HepG2 (cell line): ENCODE measurements at regions not wholly inside any gene's neighbourhood (a gene's known extent, or its start where the extent isn't known, plus 50 kb on each side); places are given as distances from the start of the nearest gene placed in this dataset.

Source experiments
- ATAC-seq: fragments of 200-7000 bp; cut with Tn5 transposase; 3 replicates; pipeline ENCODE4 v1.9.1; 2020; ENCODE audit warnings: mild to moderate bottlenecking, moderate library complexity
- BruUV-seq: library from RNA; stranded (reverse); fragments of 400-500 nt; replicated peaks from 2 replicates; lab custom pipeline; 2021; lab: Mats Ljungman, UMichigan
- CTCF ChIA-PET: fragments of 300-600 bp; formaldehyde crosslinking; extraction: SDS; loops from one replicate; lab custom pipeline; 2021; ENCODE audit warnings: low total read pairs, inconsistent platforms, low intra/inter-chr PET ratio; lab: Yijun Ruan, JAX
- POLR2A ChIA-PET: fragments of 350-600 bp; sonication (Branson Sonifier 250); formaldehyde crosslinking; loops from one replicate; lab custom pipeline; 2020; ENCODE audit warnings: antibody characterized with exemption, inconsistent platforms; lab: Yijun Ruan, JAX
- DNase-seq: peaks from one replicate; pipeline ENCODE4 v3.0.0-alpha.2; 2015; ENCODE audit warnings: low spot score
- FAIRE-seq: peaks from 3 replicates; lab custom pipeline; 2011; peaks lifted over from hg19 to GRCh38; lab: Jason Lieb, UNC
- H2AFZ ChIP-seq: one replicate; pipeline ENCODE4 v1.6.1; 2011; ENCODE audit warnings: low read length, inconsistent platforms
- H3K27ac ChIP-seq: fragments of 300-600 bp; 3 replicates; pipeline ENCODE4 v1.8.0; 2011; ENCODE audit warnings: mixed run types, mild to moderate bottlenecking, mixed read lengths, low read length, inconsistent platforms; ENCODE audit not compliant: insufficient read depth; ENCODE audit errors: extremely low read length
- H3K27me3 ChIP-seq, 2 experiments: fragments of 200-600 bp in 1 of 2; 2 replicates in 1 of 2; 3 replicates in 1 of 2; pipeline versions ENCODE4 v1.6.0 to v1.8.0; 2011; ENCODE audit warnings: low read length in 2 of 2, mild to moderate bottlenecking in 2 of 2, moderate library complexity in 2 of 2, inconsistent platforms in 1 of 2; ENCODE audit not compliant: insufficient read depth in 2 of 2, control insufficient read depth in 1 of 2
- H3K36me3 ChIP-seq, 2 experiments: fragments of 200-600 bp in 1 of 2; replicated peaks in 1 of 2; 2 replicates in 1 of 2; 3 replicates in 1 of 2; pipeline versions ENCODE4 v1.5.1 to v1.8.0; 2011; ENCODE audit warnings: low read length in 2 of 2, inconsistent platforms in 1 of 2; ENCODE audit not compliant: insufficient read depth in 2 of 2, control insufficient read depth in 1 of 2
- H3K4me1 ChIP-seq: 2 replicates; pipeline ENCODE4 v1.5.1; 2012; ENCODE audit warnings: low read length, inconsistent platforms; ENCODE audit not compliant: insufficient read depth
- H3K4me2 ChIP-seq: 2 replicates; pipeline ENCODE4 v1.6.0; 2011; ENCODE audit warnings: low read depth, low read length, inconsistent platforms
- H3K4me3 ChIP-seq, 3 experiments: fragments of 200-600 bp in 1 of 3; sonication (generic), shearing (Covaris generic) in 1 of 3; replicated peaks in 1 of 3; 2 replicates each; pipeline ENCODE4 v1.5.1; 2011 to 2016; ENCODE audit warnings: low read length in 3 of 3, inconsistent platforms in 2 of 3, low read depth in 2 of 3, mild to moderate bottlenecking in 2 of 3, control low read depth in 1 of 3, mixed read lengths in 1 of 3; ENCODE audit not compliant: insufficient read depth in 1 of 3
- H3K79me2 ChIP-seq: one replicate; pipeline ENCODE4 v1.6.1; 2011; ENCODE audit warnings: low read length, inconsistent platforms; ENCODE audit not compliant: insufficient read depth
- H3K9ac ChIP-seq: 2 replicates; pipeline ENCODE4 v1.6.0; 2011; ENCODE audit warnings: mild to moderate bottlenecking, low read depth, low read length, inconsistent platforms; ENCODE audit not compliant: insufficient read depth
- H3K9me3 ChIP-seq: 2 replicates; pipeline ENCODE4 v1.5.1; 2012; ENCODE audit warnings: mild to moderate bottlenecking, low read length
- H4K20me1 ChIP-seq: 2 replicates; pipeline ENCODE4 v1.6.0; 2011; ENCODE audit warnings: inconsistent platforms, mild to moderate bottlenecking, low read length, moderate library complexity; ENCODE audit not compliant: insufficient read depth
- ARHGAP35 ChIP-seq: sonication (generic); formaldehyde crosslinking; IDR thresholded peaks from 2 replicates; pipeline ENCODE4 v1.9.0; 2022; ENCODE audit warnings: mild to moderate bottlenecking, inconsistent platforms, moderate library complexity, missing genetic modification reagents, borderline replicate concordance
- ARID2 ChIP-seq: sonication (generic); formaldehyde crosslinking; IDR thresholded peaks from 2 replicates; pipeline ENCODE4 v1.8.1; 2022; ENCODE audit warnings: mild to moderate bottlenecking, missing genetic modification reagents, borderline replicate concordance
- ATF7 ChIP-seq, 2 experiments: fragments of 450-650 bp in 1 of 2; sonication (generic) in 1 of 2; formaldehyde crosslinking in 1 of 2; IDR thresholded peaks; 2 replicates each; pipeline versions ENCODE4 v1.4.0 to v1.6.1; 2016 to 2020; ENCODE audit warnings: antibody characterized with exemption in 1 of 2, mild to moderate bottlenecking in 1 of 2, missing genetic modification reagents in 1 of 2
- BORCS8-MEF2B ChIP-seq: sonication (generic); formaldehyde crosslinking; IDR thresholded peaks from 2 replicates; pipeline ENCODE4 v1.8.0; 2022; ENCODE audit warnings: mild to moderate bottlenecking, missing genetic modification reagents
- CEBPB ChIP-seq: IDR thresholded peaks from 2 replicates; pipeline ENCODE4 v1.6.1; 2011; ENCODE audit warnings: low read depth, low read length, improper control_type of control experiment, borderline replicate concordance
- HCFC1 ChIP-seq: fragments of 150-350 bp; IDR thresholded peaks from 2 replicates; pipeline ENCODE4 v1.6.1; 2014; ENCODE audit warnings: low read depth, low read length
- RXRA ChIP-seq: sonication (generic); formaldehyde crosslinking; IDR thresholded peaks from 2 replicates; pipeline ENCODE4 v1.5.1; 2020; ENCODE audit warnings: missing genetic modification reagents
- SALL1 ChIP-seq: sonication (generic); formaldehyde crosslinking; IDR thresholded peaks from 2 replicates; pipeline ENCODE4 v1.8.0; 2022; ENCODE audit warnings: mild to moderate bottlenecking, missing genetic modification reagents
- SCMH1 ChIP-seq: sonication (generic); formaldehyde crosslinking; IDR thresholded peaks from 2 replicates; pipeline ENCODE4 v1.9.0; 2021; ENCODE audit warnings: missing genetic modification reagents, mild to moderate bottlenecking, borderline replicate concordance
- ZNF10 ChIP-seq: sonication (generic); formaldehyde crosslinking; IDR thresholded peaks from 2 replicates; pipeline ENCODE4 v1.4.0; 2020; ENCODE audit warnings: mild to moderate bottlenecking, low read depth, missing genetic modification reagents, borderline replicate concordance
- WGBS: methylation state at CpG from one replicate; pipeline ENCODE4 v1.1.6; 2017; ENCODE audit warnings: low lambda C conversion rate; 5-methylcytosine and 5-hydroxymethylcytosine counted together
- in situ Hi-C: cut with HindIII; loops from 2 replicates; pipeline ENCODE4 v1.10.0; 2017; ENCODE audit warnings: low pct_unique_long_range_greater_than_20kb; ENCODE audit not compliant: extremely low pct_ligation_motif_present
- intact Hi-C: fragments of 100-400 bp; cut with micrococcal nuclease; formaldehyde crosslinking; loops from one replicate; pipeline ENCODE4 v1.10.0; 2022; ENCODE audit not compliant: unreplicated experiment
- TF ChIP-seq, protein P1 (sequence below): sonication (generic); formaldehyde crosslinking; IDR thresholded peaks from 2 replicates; pipeline ENCODE4 v1.4.0; 2020; ENCODE audit warnings: missing genetic modification reagents
- TF ChIP-seq, protein P2 (sequence below): sonication (generic); formaldehyde crosslinking; IDR thresholded peaks from 2 replicates; pipeline ENCODE4 v1.5.1; 2020; ENCODE audit warnings: mild to moderate bottlenecking, missing genetic modification reagents, moderate library complexity

DNA sequence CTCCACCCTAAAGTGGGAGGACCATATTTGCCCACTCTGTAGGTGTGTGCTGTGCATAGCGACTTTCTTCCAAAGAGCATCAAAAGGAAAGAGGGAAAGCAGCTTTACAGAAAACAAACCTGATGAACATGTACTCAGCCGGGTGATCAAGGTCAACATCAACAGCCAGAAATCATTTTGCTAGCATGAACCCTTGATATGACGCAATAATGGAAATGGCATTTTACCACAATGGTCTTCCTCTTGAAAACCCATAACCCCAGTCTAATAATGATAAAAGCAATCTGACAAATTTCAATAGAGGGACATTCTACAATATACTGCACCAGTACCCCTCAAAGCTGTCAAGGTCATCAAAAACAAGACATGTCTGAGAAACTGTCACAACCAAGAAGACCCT is 350.2 kb downstream of the FBXO15 start:
- Histone ChIP-seq H3K4me2 (no peak overlapping the region), H2AFZ (no peak overlapping the region), H3K9me3 (no peaks in the 10 kb centered on the region)
- POLR2A ChIA-PET: no interaction called here
- peak; percentile 79 for TF ChIP-seq CEBPB
- TF ChIP-seq ARID2 (CRISPR knock-in tag): no peak
- peak; percentile 43; the same call in 1 of the 2 replicates for TF ChIP-seq ATF7 (IDR thresholded peaks at IDR 0.05)
- no peak for TF ChIP-seq ATF7 (CRISPR knock-in tag; IDR thresholded peaks at IDR 0.05)
- TF ChIP-seq, all 625 proteins: peak for 2
- WGBS: 15% methylated on average over 3 of the region's 3 CpGs
- H3K27me3 ChIP-seq: no peaks in the 10 kb centered on the region
- H3K79me2 ChIP-seq: no peaks in the 10 kb centered on the region
- no peak for FAIRE-seq
- H3K36me3 ChIP-seq: no peaks in the 10 kb centered on the region
- no peak overlapping the region for H3K9ac ChIP-seq
- in situ Hi-C loops (no loop called here), intact Hi-C loops (loop anchor here (10.0 kb wide), 1 partner anchor 1553 kb away; no protein-coding TSS in a partner anchor)
- H3K27ac ChIP-seq: no peak overlapping the region
- H4K20me1 ChIP-seq: no peaks in the 10 kb centered on the region
- BruUV-seq: no TSS peak
- DNase-seq: no peak
- CTCF ChIA-PET: no interaction called here
- no peak for ATAC-seq
- no peak overlapping the region for H3K4me3 ChIP-seq
- no peaks in the 10 kb centered on the region for H3K4me1 ChIP-seq

DNA sequence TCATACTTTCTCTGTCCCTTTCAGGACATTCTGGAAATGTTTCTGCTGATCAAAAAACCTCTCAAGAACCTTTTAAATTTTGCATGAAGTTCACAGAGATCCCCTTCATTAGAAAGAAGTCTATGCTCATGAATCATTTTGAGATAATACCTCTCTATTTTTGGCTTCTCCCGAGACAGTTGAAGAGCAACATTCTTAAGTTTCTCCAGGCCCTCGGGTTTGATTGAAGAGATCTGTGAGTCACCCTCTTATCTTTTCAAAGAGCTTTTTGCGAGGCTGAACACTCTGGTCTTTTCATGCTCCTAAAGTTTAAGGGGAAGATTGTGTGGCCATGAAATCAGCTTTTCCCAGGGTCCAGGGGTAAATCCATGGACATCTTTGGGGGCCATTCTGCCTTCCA is 354.2 kb downstream of the FBXO15 start:
- POLR2A ChIA-PET: no interaction called here
- ATAC-seq: no peak
- H3K9ac ChIP-seq: no peak overlapping the region
- no peak overlapping the region for H3K4me2 ChIP-seq
- CTCF ChIA-PET: no interaction called here
- H3K36me3 ChIP-seq: no peaks in the 10 kb centered on the region
- BruUV-seq: no TSS peak
- H3K4me3 ChIP-seq: no peak overlapping the region
- no peaks in the 10 kb centered on the region for H4K20me1 ChIP-seq
- no peak overlapping the region for H3K27ac ChIP-seq
- H3K27me3 ChIP-seq: peaks cover 0 to 4% of the 10 kb centered on the region in 2 experiments; a peak in 1 of 5 replicates
- no peak for DNase-seq
- intact Hi-C loops (loop anchor here (10.0 kb wide), 1 partner anchor 1549 kb away; no protein-coding TSS in a partner anchor), in situ Hi-C loops (no loop called here)
- no peaks in the 10 kb centered on the region for H3K4me1 ChIP-seq
- H3K79me2 ChIP-seq: no peaks in the 10 kb centered on the region
- FAIRE-seq: no peak
- no peaks in the 10 kb centered on the region for H3K9me3 ChIP-seq
- H2AFZ ChIP-seq: no peak overlapping the region
- 0% methylated on average over 3 of the region's 3 CpGs for WGBS
- TF ChIP-seq HCFC1 (no peak), ZNF10 (CRISPR knock-in tag) (no peak), SCMH1 (CRISPR knock-in tag) (no peak), ARHGAP35 (CRISPR knock-in tag) (no peak), BORCS8-MEF2B (no peak), SALL1 (no peak), RXRA (CRISPR knock-in tag) (no peak)
- TF ChIP-seq, protein P1, sequence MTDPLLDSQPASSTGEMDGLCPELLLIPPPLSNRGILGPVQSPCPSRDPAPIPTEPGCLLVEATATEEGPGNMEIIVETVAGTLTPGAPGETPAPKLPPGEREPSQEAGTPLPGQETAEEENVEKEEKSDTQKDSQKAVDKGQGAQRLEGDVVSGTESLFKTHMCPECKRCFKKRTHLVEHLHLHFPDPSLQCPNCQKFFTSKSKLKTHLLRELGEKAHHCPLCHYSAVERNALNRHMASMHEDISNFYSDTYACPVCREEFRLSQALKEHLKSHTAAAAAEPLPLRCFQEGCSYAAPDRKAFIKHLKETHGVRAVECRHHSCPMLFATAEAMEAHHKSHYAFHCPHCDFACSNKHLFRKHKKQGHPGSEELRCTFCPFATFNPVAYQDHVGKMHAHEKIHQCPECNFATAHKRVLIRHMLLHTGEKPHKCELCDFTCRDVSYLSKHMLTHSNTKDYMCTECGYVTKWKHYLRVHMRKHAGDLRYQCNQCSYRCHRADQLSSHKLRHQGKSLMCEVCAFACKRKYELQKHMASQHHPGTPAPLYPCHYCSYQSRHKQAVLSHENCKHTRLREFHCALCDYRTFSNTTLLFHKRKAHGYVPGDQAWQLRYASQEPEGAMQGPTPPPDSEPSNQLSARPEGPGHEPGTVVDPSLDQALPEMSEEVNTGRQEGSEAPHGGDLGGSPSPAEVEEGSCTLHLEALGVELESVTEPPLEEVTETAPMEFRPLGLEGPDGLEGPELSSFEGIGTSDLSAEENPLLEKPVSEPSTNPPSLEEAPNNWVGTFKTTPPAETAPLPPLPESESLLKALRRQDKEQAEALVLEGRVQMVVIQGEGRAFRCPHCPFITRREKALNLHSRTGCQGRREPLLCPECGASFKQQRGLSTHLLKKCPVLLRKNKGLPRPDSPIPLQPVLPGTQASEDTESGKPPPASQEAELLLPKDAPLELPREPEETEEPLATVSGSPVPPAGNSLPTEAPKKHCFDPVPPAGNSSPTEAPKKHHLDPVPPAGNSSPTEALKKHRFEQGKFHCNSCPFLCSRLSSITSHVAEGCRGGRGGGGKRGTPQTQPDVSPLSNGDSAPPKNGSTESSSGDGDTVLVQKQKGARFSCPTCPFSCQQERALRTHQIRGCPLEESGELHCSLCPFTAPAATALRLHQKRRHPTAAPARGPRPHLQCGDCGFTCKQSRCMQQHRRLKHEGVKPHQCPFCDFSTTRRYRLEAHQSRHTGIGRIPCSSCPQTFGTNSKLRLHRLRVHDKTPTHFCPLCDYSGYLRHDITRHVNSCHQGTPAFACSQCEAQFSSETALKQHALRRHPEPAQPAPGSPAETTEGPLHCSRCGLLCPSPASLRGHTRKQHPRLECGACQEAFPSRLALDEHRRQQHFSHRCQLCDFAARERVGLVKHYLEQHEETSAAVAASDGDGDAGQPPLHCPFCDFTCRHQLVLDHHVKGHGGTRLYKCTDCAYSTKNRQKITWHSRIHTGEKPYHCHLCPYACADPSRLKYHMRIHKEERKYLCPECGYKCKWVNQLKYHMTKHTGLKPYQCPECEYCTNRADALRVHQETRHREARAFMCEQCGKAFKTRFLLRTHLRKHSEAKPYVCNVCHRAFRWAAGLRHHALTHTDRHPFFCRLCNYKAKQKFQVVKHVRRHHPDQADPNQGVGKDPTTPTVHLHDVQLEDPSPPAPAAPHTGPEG (CRISPR knock-in tag): no peak
- TF ChIP-seq, protein P2, sequence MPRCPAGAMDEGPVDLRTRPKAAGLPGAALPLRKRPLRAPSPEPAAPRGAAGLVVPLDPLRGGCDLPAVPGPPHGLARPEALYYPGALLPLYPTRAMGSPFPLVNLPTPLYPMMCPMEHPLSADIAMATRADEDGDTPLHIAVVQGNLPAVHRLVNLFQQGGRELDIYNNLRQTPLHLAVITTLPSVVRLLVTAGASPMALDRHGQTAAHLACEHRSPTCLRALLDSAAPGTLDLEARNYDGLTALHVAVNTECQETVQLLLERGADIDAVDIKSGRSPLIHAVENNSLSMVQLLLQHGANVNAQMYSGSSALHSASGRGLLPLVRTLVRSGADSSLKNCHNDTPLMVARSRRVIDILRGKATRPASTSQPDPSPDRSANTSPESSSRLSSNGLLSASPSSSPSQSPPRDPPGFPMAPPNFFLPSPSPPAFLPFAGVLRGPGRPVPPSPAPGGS (CRISPR knock-in tag): no peak
